HEK293 (cell line): ENCODE measurements at regions not wholly inside any gene's neighbourhood (a gene's known extent, or its start where the extent isn't known, plus 50 kb on each side); places are given as distances from the start of the nearest gene placed in this dataset.

Source experiments
- CTCF ChIP-seq: fragments of 450-650 bp; formaldehyde crosslinking; IDR thresholded peaks from 2 replicates; pipeline ENCODE4 v1.5.1; 2016; ENCODE audit warnings: missing biosample characterization, missing genetic modification characterization
- MYNN ChIP-seq: fragments of 450-650 bp; formaldehyde crosslinking; IDR thresholded peaks from 2 replicates; pipeline ENCODE4 v1.5.1; 2016; ENCODE audit warnings: missing biosample characterization, missing genetic modification characterization, borderline replicate concordance
- PBX3 ChIP-seq: sonication (generic); formaldehyde crosslinking; IDR thresholded peaks from 2 replicates; pipeline ENCODE4 v1.8.1; 2022; ENCODE audit warnings: mild to moderate bottlenecking, moderate library complexity, missing genetic modification reagents
- YY1 ChIP-seq: fragments of 450-650 bp; formaldehyde crosslinking; IDR thresholded peaks from 2 replicates; pipeline ENCODE4 v1.5.1; 2018; ENCODE audit warnings: missing biosample characterization, missing genetic modification characterization
- YY2 ChIP-seq: fragments of 450-650 bp; formaldehyde crosslinking; IDR thresholded peaks from 2 replicates; pipeline ENCODE4 v1.5.1; 2016; ENCODE audit warnings: missing biosample characterization, missing genetic modification characterization
- ZNF692 ChIP-seq: fragments of 450-650 bp; formaldehyde crosslinking; IDR thresholded peaks from 2 replicates; pipeline ENCODE4 v1.5.1; 2016; ENCODE audit warnings: missing biosample characterization, missing genetic modification characterization
- ZSCAN4 ChIP-seq: fragments of 450-650 bp; formaldehyde crosslinking; IDR thresholded peaks from 2 replicates; pipeline ENCODE4 v1.5.1; 2017; ENCODE audit warnings: missing biosample characterization, missing genetic modification characterization

- TF ChIP-seq CTCF (tag by site-specific recombination) (no peak), YY1 (tag by site-specific recombination) (no peak), MYNN (tag by site-specific recombination) (no peak), ZSCAN4 (tag by site-specific recombination) (no peak), YY2 (tag by site-specific recombination) (no peak), ZNF692 (tag by site-specific recombination) (no peak), PBX3 (CRISPR knock-in tag) (no peak)
Measured at GRCh38 chr10:78360284-78360683, 326.6 kb downstream of the RPS24 start.
